Cardiac fibroblast (primary cell): ENCODE measurements at regions not wholly inside any gene's neighbourhood (a gene's known extent, or its start where the extent isn't known, plus 50 kb on each side); places are given as distances from the start of the nearest gene placed in this dataset.
"Not testable (repeated sequence)": the region's sequence is repeated elsewhere in the genome, so short reads cannot be mapped to it uniquely, and the experiment has no call there.

Experiments used
- DNase-seq, 2 donors: peaks; one replicate each; pipeline versions ENCODE4 v3.0.0 to v3.0.0-alpha.2; 2010; ENCODE audit warnings: low read depth in 2 of 2
- H3K4me3 ChIP-seq, 2 donors: replicated peaks in 1 of 2; 1 replicate in 1 of 2; 2 replicates in 1 of 2; pipeline ENCODE4 v1.5.1; 2011; ENCODE audit warnings: low read depth in 2 of 2, low read length in 2 of 2, mild to moderate bottlenecking in 2 of 2, moderate library complexity in 1 of 2
- CTCF ChIP-seq: IDR thresholded peaks from one replicate; pipeline ENCODE4 v1.5.1; 2011; ENCODE audit warnings: low read depth, mild to moderate bottlenecking, low read length, inconsistent platforms

GRCh38 chr14:28161040-28161439, 605.5 kb upstream of the FOXG1 start:
- DNase-seq: peak in 1 of 2 donors; percentile 5
- H3K4me3 ChIP-seq: no peak overlapping the region
- TF ChIP-seq CTCF: no peak

DNA sequence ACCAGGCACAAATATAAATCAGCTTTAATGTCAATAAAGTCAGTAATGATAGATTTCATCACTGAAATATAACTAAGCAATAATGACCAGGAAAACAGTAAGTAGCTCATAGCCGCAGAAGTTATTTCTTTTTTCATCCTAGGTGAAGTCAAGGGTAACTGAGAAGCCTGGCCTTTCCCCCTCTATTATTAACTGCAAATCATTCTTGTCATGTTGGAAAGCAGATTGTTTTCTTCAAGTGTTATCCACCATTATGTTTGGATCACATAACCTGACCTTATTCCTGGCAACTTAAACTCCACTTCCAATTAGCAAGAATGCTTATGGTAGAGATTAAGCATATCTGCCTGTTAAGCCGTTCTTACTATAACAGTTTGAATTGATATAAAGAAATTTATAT, 603.4 kb upstream of the FOXG1 start:
- no peak for TF ChIP-seq CTCF
- no peak for DNase-seq
- H3K4me3 ChIP-seq: no peak overlapping the region

- no peak for DNase-seq
- no peak overlapping the region for H3K4me3 ChIP-seq
- TF ChIP-seq CTCF: no peak
Measured at GRCh38 chr14:28163897-28164296, 602.7 kb upstream of the FOXG1 start.

DNA sequence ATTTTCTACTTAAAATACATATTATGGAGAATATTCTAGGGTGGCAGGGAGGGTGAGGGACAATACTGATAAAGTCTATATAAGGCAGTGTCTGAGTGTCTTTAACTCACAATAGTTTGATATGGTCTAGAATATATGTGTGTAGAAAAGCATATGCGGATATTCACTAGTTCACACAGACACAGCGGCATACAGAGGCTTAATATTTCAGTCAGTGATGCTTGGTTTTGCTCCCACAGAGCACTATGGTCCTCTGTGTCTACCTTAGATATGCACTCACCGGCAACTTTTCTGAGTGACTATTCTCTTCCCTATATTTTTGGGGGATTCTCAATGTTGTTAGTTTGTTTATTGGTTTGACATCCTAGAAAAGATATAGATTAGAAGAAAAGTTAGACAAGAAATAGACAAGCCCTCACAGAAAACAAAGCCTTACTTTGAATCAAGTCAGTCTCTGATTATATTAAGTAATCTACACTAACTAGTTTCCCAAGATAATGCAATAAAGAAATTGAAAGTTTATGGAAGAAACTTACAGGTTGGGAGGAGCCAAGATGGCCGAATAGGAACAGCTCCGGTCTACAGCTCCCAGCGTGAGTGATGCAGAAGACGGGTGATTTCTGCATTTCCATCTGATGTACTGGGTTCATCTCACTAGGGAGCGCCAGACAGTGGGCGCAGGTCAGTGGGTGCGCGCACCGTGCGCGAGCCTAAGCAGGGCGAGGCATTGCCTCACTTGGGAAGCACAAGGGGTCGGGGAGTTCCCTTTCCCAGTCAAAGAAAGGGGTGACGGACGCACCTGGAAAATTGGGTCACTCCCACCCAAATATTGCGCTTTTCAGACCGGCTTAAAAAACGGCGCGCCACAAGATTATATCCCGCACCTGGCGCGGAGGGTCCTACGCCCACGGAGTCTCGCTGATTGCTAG, 578.4 kb upstream of the FOXG1 start:
- not testable (repeated sequence) for DNase-seq, H3K4me3 ChIP-seq

DNA sequence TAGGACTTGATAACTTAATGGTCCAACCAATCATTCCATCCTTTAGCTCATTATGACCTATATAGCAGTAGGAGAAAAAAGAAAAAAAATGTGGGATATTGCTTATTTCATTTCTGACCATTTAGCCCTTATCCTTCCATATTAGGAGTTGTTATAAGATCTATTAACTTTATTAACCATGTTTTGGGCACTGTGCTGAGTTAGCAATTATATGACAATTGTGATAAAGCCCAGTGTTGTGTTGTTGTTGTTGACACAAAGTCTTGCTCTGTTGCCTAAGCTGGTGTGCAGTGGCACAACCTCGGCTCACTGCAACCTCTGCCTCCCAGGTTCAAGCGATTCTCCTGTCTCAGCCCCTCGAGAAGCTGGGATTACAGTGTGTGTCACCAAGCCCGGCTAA, 569.7 kb upstream of the FOXG1 start:
- no peak overlapping the region for H3K4me3 ChIP-seq
- no peak for DNase-seq
- no peak for TF ChIP-seq CTCF

- DNase-seq: no peak
- TF ChIP-seq CTCF: no peak
- no peak overlapping the region for H3K4me3 ChIP-seq
Measured at GRCh38 chr14:28220391-28220790, 546.2 kb upstream of the FOXG1 start.

GRCh38 chr14:28240909-28241308, 525.7 kb upstream of the FOXG1 start:
- no peak overlapping the region for H3K4me3 ChIP-seq
- no peak for TF ChIP-seq CTCF
- DNase-seq: no peak
